ENCODE measurements at regions not wholly inside any gene's neighbourhood (a gene's known extent, or its start where the extent isn't known, plus 50 kb on each side); places are given as distances from the start of the nearest gene placed in this dataset.

- TF ChIP-seq POLR2AphosphoS5 (IDR thresholded peaks at IDR 0.05) = no peak
- no peak for TF ChIP-seq EP300 (conservative IDR thresholded peaks at IDR 0.05; ENCODE audit: poor library complexity, severe bottlenecking)
- TF ChIP-seq SMC3 (conservative IDR thresholded peaks at IDR 0.05; ENCODE audit: poor library complexity) = no peak
- no peak for TF ChIP-seq REST (IDR thresholded peaks at IDR 0.05; ENCODE audit: borderline replicate concordance)
- no peak for TF ChIP-seq MXI1 (conservative IDR thresholded peaks at IDR 0.05; ENCODE audit: poor library complexity, severe bottlenecking)
- Histone ChIP-seq H3K9me2 (ENCODE audit: insufficient read depth, low read length) (no peaks in the 10 kb centered on the region), H3F3A (ENCODE audit: insufficient read depth, low read length, poor library complexity, severe bottlenecking) (no peaks in the 10 kb centered on the region), H3K36me3 (ENCODE audit: insufficient read depth, low read length) (no peaks in the 10 kb centered on the region), H3K9ac (ENCODE audit: low read length) (no peak overlapping the region), H2AFZ (ENCODE audit: low read depth, low read length) (no peak overlapping the region), H3K79me2 (replicated peaks; ENCODE audit: insufficient read depth, low read length) (no peaks in the 10 kb centered on the region), H3K4me2 (ENCODE audit: low read length) (no peak overlapping the region), H3K4me3 (ENCODE audit: low read length) (no peak overlapping the region), H3K27me3 (ENCODE audit: insufficient read depth, low read depth, low read length) (no peaks in the 10 kb centered on the region), H3K27ac (ENCODE audit: low read length) (no peak overlapping the region), H4K20me1 (ENCODE audit: insufficient read depth) (no peaks in the 10 kb centered on the region), H3K9me3 (ENCODE audit: low read length) (no peaks in the 10 kb centered on the region)
Measured at GRCh38 chr5:43893951-43894684, 291.1 kb downstream of the NNT start.

GRCh38 chr5:43891112-43891511 is 288.1 kb downstream of the NNT start:
- no peaks in the 10 kb centered on the region for H4K20me1 ChIP-seq (ENCODE audit: insufficient read depth)
- H3K79me2 ChIP-seq (replicated peaks; ENCODE audit: insufficient read depth, low read length) = no peaks in the 10 kb centered on the region
- H3K36me3 ChIP-seq (ENCODE audit: insufficient read depth, low read length) = no peaks in the 10 kb centered on the region
- no peak overlapping the region for H3K4me2 ChIP-seq (ENCODE audit: low read length)
- H3F3A ChIP-seq (ENCODE audit: insufficient read depth, low read length, poor library complexity, severe bottlenecking) = no peaks in the 10 kb centered on the region
- no peak for TF ChIP-seq TAF1 (IDR thresholded peaks at IDR 0.05; ENCODE audit: low read depth)
- TF ChIP-seq RAD21 (conservative IDR thresholded peaks at IDR 0.05) = no peak
- H3K4me3 ChIP-seq (ENCODE audit: low read length) = no peak overlapping the region
- H3K9me2 ChIP-seq (ENCODE audit: insufficient read depth, low read length) = no peaks in the 10 kb centered on the region
- H3K27ac ChIP-seq (ENCODE audit: low read length) = no peak overlapping the region
- H2AFZ ChIP-seq (ENCODE audit: low read depth, low read length) = no peak overlapping the region
- H3K27me3 ChIP-seq (ENCODE audit: insufficient read depth, low read depth, low read length) = no peaks in the 10 kb centered on the region
- H3K9me3 ChIP-seq (ENCODE audit: low read length) = no peaks in the 10 kb centered on the region
- H3K9ac ChIP-seq (ENCODE audit: low read length) = no peak overlapping the region

DNA sequence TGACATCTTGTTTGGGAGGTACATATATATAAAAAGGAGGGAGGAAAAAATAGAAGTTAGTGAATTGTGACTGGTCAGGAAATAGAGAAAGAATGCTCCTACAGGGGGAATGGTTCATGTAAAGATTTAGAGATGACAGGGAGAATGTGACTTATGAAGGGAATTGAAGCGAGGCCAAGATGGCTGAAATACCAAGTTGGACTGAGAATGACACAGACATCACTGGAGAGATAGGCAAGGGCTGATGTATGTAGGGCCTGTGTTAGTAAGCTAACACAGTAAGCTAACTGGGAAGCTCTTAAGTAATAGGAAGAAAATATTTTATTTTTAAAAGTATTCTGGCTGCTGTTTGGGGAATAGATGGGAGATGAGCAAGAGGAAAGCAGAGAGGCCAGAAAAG is 286.3 kb downstream of the NNT start:
- no peak overlapping the region for H3K27ac ChIP-seq (ENCODE audit: low read length)
- H3K4me2 ChIP-seq (ENCODE audit: low read length) = no peak overlapping the region
- H3K27me3 ChIP-seq (ENCODE audit: insufficient read depth, low read depth, low read length) = no peaks in the 10 kb centered on the region
- no peaks in the 10 kb centered on the region for H4K20me1 ChIP-seq (ENCODE audit: insufficient read depth)
- peaks cover 4% of the 10 kb centered on the region for H3K9me2 ChIP-seq (ENCODE audit: insufficient read depth, low read length)
- H2AFZ ChIP-seq (ENCODE audit: low read depth, low read length) = no peak overlapping the region
- H3K9ac ChIP-seq (ENCODE audit: low read length) = no peak overlapping the region
- no peaks in the 10 kb centered on the region for H3K79me2 ChIP-seq (replicated peaks; ENCODE audit: insufficient read depth, low read length)
- H3K36me3 ChIP-seq (ENCODE audit: insufficient read depth, low read length) = no peaks in the 10 kb centered on the region
- TF ChIP-seq EZH2 (IDR thresholded peaks at IDR 0.05; ENCODE audit: borderline replicate concordance, insufficient read depth, low read length, poor library complexity, severe bottlenecking) = no peak
- TF ChIP-seq POLR2AphosphoS5 (IDR thresholded peaks at IDR 0.05) = no peak
- TF ChIP-seq, protein P1, sequence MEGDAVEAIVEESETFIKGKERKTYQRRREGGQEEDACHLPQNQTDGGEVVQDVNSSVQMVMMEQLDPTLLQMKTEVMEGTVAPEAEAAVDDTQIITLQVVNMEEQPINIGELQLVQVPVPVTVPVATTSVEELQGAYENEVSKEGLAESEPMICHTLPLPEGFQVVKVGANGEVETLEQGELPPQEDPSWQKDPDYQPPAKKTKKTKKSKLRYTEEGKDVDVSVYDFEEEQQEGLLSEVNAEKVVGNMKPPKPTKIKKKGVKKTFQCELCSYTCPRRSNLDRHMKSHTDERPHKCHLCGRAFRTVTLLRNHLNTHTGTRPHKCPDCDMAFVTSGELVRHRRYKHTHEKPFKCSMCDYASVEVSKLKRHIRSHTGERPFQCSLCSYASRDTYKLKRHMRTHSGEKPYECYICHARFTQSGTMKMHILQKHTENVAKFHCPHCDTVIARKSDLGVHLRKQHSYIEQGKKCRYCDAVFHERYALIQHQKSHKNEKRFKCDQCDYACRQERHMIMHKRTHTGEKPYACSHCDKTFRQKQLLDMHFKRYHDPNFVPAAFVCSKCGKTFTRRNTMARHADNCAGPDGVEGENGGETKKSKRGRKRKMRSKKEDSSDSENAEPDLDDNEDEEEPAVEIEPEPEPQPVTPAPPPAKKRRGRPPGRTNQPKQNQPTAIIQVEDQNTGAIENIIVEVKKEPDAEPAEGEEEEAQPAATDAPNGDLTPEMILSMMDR (IDR thresholded peaks at IDR 0.05; ENCODE audit: poor library complexity, severe bottlenecking) = no peak
- no peak for TF ChIP-seq RAD21 (conservative IDR thresholded peaks at IDR 0.05)
- TF ChIP-seq REST (IDR thresholded peaks at IDR 0.05; ENCODE audit: borderline replicate concordance) = no peak
- TF ChIP-seq TAF1 (IDR thresholded peaks at IDR 0.05; ENCODE audit: low read depth) = no peak
- TF ChIP-seq SMC3 (conservative IDR thresholded peaks at IDR 0.05; ENCODE audit: poor library complexity) = no peak
- no peak for TF ChIP-seq EP300 (conservative IDR thresholded peaks at IDR 0.05; ENCODE audit: poor library complexity, severe bottlenecking)
- no peak for TF ChIP-seq MXI1 (conservative IDR thresholded peaks at IDR 0.05; ENCODE audit: poor library complexity, severe bottlenecking)
- no peaks in the 10 kb centered on the region for H3F3A ChIP-seq (ENCODE audit: insufficient read depth, low read length, poor library complexity, severe bottlenecking)
- H3K4me3 ChIP-seq (ENCODE audit: low read length) = no peak overlapping the region
- H3K9me3 ChIP-seq (ENCODE audit: low read length) = no peaks in the 10 kb centered on the region

Measured in neural cell (in vitro differentiated cells).